HUES6 (cell line): ENCODE measurements at regions not wholly inside any gene's neighbourhood (a gene's known extent, or its start where the extent isn't known, plus 50 kb on each side); places are given as distances from the start of the nearest gene placed in this dataset.
"Not testable (repeated sequence)": the region's sequence is repeated elsewhere in the genome, so short reads cannot be mapped to it uniquely, and the experiment has no call there.

ENCODE experiments used
- H3K27ac ChIP-seq: 2 replicates; pipeline ENCODE4 v1.7.0; 2013; ENCODE audit warnings: low read depth, mild to moderate bottlenecking, low read length, inconsistent platforms
- H3K27me3 ChIP-seq: 2 replicates; pipeline ENCODE4 v1.6.1; 2013; ENCODE audit warnings: low read length; ENCODE audit not compliant: control insufficient read depth, insufficient read depth
- H3K36me3 ChIP-seq: 2 replicates; pipeline ENCODE4 v1.6.1; 2013; ENCODE audit warnings: low read length; ENCODE audit not compliant: control insufficient read depth, insufficient read depth
- H3K4me1 ChIP-seq: 2 replicates; pipeline ENCODE4 v1.6.1; 2013; ENCODE audit warnings: low read length; ENCODE audit not compliant: control insufficient read depth, insufficient read depth
- H3K4me3 ChIP-seq: 2 replicates; pipeline ENCODE4 v1.5.1; 2013; ENCODE audit warnings: low read depth, low read length
- H3K9ac ChIP-seq: one replicate; pipeline ENCODE4 v1.6.1; 2013; ENCODE audit warnings: mild to moderate bottlenecking, low read length
- H3K9me3 ChIP-seq: 2 replicates; pipeline ENCODE4 v1.6.1; 2013; ENCODE audit warnings: low read depth, low read length; ENCODE audit not compliant: control insufficient read depth, insufficient read depth

GRCh38 chr4:84244346-84244801 is 254.7 kb downstream of the NKX6-1 start:
- H3K36me3 ChIP-seq, H3K27me3 ChIP-seq, H3K9me3 ChIP-seq, H3K27ac ChIP-seq, H3K4me1 ChIP-seq, H3K9ac ChIP-seq, H3K4me3 ChIP-seq: not testable (repeated sequence)

- Histone ChIP-seq H3K27me3 (no peaks in the 10 kb centered on the region), H3K4me3 (no peak overlapping the region), H3K9ac (no peak overlapping the region), H3K36me3 (no peaks in the 10 kb centered on the region), H3K27ac (no peak overlapping the region), H3K9me3 (no peaks in the 10 kb centered on the region), H3K4me1 (peaks cover 8% of the 10 kb centered on the region; the same call in 1 of the 2 replicates)
Observed at GRCh38 chr4:84243685-84244084, 255.4 kb downstream of the NKX6-1 start.

- Histone ChIP-seq H3K9ac (no peak overlapping the region), H3K4me1 (peaks cover 8% of the 10 kb centered on the region; the same call in 1 of the 2 replicates), H3K36me3 (no peaks in the 10 kb centered on the region), H3K27me3 (no peaks in the 10 kb centered on the region), H3K4me3 (no peak overlapping the region), H3K27ac (no peak overlapping the region), H3K9me3 (no peaks in the 10 kb centered on the region)
Observed at GRCh38 chr4:84239278-84239845, 259.7 kb downstream of the NKX6-1 start.

- Histone ChIP-seq H3K9ac (no peak overlapping the region), H3K27ac (no peak overlapping the region), H3K9me3 (no peaks in the 10 kb centered on the region), H3K4me3 (no peak overlapping the region), H3K27me3 (no peaks in the 10 kb centered on the region), H3K36me3 (no peaks in the 10 kb centered on the region), H3K4me1 (peaks cover 5% of the 10 kb centered on the region; the same call in 1 of the 2 replicates)
Observed at GRCh38 chr4:84238247-84239090, 260.6 kb downstream of the NKX6-1 start.

GRCh38 chr4:84237008-84237407 is 262.1 kb downstream of the NKX6-1 start:
- Histone ChIP-seq H3K27ac (no peak overlapping the region), H3K36me3 (no peaks in the 10 kb centered on the region), H3K4me1 (peaks cover 5% of the 10 kb centered on the region; the same call in 1 of the 2 replicates), H3K9ac (no peak overlapping the region), H3K9me3 (no peaks in the 10 kb centered on the region), H3K27me3 (no peaks in the 10 kb centered on the region), H3K4me3 (no peak overlapping the region)

GRCh38 chr4:84235126-84235944 is 263.8 kb downstream of the NKX6-1 start:
- Histone ChIP-seq H3K36me3 (no peaks in the 10 kb centered on the region), H3K27ac (no peak overlapping the region), H3K9ac (no peak overlapping the region), H3K9me3 (no peaks in the 10 kb centered on the region), H3K4me3 (no peak overlapping the region), H3K4me1 (peaks cover 5% of the 10 kb centered on the region; the same call in 1 of the 2 replicates), H3K27me3 (no peaks in the 10 kb centered on the region)

GRCh38 chr4:84232309-84233095 is 266.6 kb downstream of the NKX6-1 start:
- H3K4me3 ChIP-seq = no peak overlapping the region
- H3K27me3 ChIP-seq = no peaks in the 10 kb centered on the region
- no peaks in the 10 kb centered on the region for H3K36me3 ChIP-seq
- H3K9ac ChIP-seq = no peak overlapping the region
- no peaks in the 10 kb centered on the region for H3K4me1 ChIP-seq
- no peak overlapping the region for H3K27ac ChIP-seq
- H3K9me3 ChIP-seq = no peaks in the 10 kb centered on the region

GRCh38 chr4:84231539-84232055 is 267.5 kb downstream of the NKX6-1 start:
- H3K9ac ChIP-seq = no peak overlapping the region

GRCh38 chr4:84224522-84224921 is 274.6 kb downstream of the NKX6-1 start:
- H3K4me3 ChIP-seq = no peak overlapping the region
- H3K4me1 ChIP-seq = peaks cover 37% of the 10 kb centered on the region
- H3K9ac ChIP-seq = no peak overlapping the region
- H3K36me3 ChIP-seq = no peaks in the 10 kb centered on the region
- no peak overlapping the region for H3K27ac ChIP-seq
- H3K9me3 ChIP-seq = no peaks in the 10 kb centered on the region
- no peaks in the 10 kb centered on the region for H3K27me3 ChIP-seq

More at GRCh38 chr4:84231539-84232055, 267.5 kb downstream of the NKX6-1 start:
- H3K9me3 ChIP-seq = no peaks in the 10 kb centered on the region
- no peak overlapping the region for H3K27ac ChIP-seq
- no peaks in the 10 kb centered on the region for H3K36me3 ChIP-seq
- no peaks in the 10 kb centered on the region for H3K4me1 ChIP-seq
- no peaks in the 10 kb centered on the region for H3K27me3 ChIP-seq
- H3K4me3 ChIP-seq = no peak overlapping the region

GRCh38 chr4:84221704-84222103 is 277.4 kb downstream of the NKX6-1 start:
- Histone ChIP-seq H3K4me1 (peaks cover 43% of the 10 kb centered on the region), H3K27ac (no peak overlapping the region), H3K27me3 (no peaks in the 10 kb centered on the region), H3K36me3 (no peaks in the 10 kb centered on the region), H3K9ac (no peak overlapping the region), H3K9me3 (no peaks in the 10 kb centered on the region), H3K4me3 (no peak overlapping the region)
